GM20431 (cell line): ENCODE measurements at regions not wholly inside any gene's neighbourhood (a gene's known extent, or its start where the extent isn't known, plus 50 kb on each side); places are given as distances from the start of the nearest gene placed in this dataset.
"Not testable (repeated sequence)": the region's sequence is repeated elsewhere in the genome, so short reads cannot be mapped to it uniquely, and the experiment has no call there.

Source experiments
- in situ Hi-C: fragments of 300-500 bp; cut with MseI, MboI; formaldehyde crosslinking; loops from one replicate; pipeline ENCODE4 v1.15.0; 2020; ENCODE audit warnings: low sequenced_read_pairs; ENCODE audit not compliant: unreplicated experiment

DNA sequence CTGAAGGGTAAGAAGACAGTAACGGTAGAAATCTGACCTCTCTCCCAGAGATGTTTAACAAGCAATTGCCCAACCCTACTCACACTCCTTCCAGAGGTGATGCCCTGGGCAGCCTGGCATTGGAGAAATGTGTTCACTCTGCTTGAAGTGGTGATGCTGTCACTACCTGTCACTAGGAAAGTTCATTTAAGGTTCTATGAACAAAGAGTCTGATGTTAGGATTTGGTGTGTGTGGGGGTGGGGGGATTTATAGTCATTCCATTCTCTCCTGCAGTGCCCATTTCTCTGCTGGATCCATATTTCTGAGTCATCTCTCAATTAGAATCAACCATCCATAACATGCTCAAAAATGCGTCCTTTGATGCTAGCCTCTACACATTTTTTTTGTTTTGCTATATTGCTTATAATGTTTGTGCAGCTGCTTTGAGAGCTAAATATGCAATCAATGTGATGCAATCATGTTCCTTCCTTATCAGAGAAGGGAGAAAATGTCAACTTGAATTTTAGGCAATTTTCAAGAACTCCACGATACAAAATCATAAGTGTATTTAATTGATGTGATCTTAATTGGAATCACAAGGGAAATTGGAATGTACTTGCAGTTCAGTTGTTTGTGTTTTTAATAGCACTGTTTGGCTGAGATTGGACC is 173.9 kb downstream of the DUSP10 start:
- in situ Hi-C loops = no loop called here

DNA sequence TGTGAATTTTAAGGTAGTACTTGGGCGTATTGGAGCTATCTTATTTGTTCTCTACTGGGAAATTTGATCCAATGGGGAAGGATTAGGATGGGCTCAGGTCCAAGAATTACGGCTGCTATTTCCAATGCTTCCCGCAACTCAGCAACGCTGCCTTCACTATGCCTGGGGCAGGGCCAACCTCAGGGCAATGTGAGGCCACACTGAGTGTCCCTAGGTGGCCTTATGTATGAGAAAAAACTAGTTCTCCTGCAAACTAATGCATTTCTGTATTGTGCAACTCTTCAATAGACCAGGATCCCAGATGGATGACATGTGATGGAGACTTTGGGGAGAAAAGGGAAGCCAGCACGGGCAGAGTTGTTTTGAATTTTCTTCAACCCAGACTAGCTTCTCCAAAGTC is 168.1 kb downstream of the DUSP10 start:
- in situ Hi-C loops = no loop called here

DNA sequence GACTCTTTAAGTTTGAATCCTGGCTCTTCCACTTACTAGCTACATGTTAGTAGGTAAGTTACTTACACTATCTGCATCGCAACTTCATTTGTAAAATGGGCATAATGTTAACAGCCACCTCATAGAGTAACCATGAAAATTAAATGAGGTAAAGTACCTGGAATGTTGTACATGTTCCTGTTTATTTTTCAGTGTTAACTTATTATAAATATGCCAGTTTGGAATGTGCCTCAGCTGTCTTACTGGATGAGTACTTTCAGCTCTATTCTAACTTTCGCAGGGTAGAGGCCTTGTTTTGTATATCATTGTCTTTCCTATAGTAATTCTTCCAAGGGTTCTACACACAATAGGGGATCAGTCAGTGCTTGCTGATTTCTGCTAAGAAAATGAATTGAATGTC is 167.4 kb downstream of the DUSP10 start:
- in situ Hi-C loops = no loop called here

DNA sequence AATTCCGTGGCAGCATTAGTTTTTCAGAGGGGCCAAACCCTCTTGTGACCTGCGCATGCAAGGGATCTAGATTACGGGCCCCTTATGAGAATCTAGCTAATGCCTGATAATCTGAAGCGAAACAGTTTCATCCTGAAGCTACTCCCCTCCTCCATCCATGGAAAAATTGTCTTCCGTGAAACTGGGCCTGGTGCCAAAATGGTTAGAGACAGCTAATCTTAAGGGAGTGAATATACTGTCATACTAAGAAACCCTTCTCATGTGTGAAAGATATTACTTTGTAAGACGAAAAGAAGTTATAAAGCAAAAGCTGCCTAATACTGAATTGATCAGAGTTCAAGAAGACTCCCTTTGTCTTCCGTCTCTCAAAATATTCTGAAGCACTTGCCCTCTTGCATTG is 166.3 kb downstream of the DUSP10 start:
- in situ Hi-C loops = no loop called here

DNA sequence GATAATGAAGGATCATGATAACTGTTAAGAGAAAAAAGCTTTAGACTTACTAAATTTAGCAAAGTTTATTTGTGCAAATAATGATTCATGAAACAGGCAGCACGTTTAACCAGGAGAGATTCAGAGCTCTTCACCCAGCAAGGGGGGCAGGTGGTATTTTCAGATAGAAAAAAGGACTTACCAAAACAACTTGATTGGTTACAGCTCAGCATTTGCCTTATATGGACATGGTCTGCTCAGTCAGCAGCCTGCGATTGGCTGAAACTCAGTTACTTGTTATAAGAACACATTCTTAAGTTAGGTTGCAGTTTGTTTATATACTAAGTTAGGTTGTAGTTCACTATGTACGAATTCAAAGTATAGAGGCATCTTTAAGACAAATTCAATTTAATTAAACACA is 165.6 kb downstream of the DUSP10 start:
- in situ Hi-C loops = no loop called here

DNA sequence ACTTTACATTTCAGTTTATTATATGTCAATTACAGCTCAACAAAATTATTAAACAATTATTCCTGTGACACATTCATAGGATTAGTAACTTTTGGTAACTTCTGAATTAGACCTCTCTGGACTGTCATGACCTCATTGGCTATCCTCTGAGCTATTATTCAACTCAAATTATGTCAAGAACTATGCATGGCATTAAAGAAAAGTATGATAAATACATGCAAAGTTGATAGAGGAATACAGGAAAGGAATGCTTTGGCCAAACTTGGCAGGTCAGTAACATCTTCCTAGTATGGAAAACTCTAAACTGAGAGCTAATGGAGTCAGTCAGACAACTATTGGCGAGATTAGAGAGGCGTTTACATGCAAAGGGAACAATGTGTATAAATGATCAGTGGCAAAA is 158.4 kb downstream of the DUSP10 start:
- in situ Hi-C loops = no loop called here

DNA sequence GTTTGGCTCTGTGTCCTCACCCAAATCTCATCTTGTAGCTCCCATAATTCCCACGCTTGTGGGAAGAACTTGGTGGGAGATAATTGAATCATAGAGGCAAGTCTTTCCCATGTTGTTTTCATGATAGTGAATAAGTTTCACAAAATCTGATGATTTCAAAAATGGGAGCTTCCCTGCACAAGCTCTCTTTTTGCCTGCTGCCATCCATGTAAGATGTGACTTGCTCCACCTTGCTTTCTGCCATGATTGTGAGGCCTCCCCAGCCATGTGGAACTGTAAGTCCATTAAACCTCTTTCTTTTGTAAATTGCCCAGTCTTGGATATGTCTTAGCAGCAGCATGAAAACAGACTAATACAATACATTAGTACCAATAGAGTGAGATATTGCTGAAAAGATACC is 154.9 kb downstream of the DUSP10 start:
- in situ Hi-C loops = not testable (repeated sequence)

DNA sequence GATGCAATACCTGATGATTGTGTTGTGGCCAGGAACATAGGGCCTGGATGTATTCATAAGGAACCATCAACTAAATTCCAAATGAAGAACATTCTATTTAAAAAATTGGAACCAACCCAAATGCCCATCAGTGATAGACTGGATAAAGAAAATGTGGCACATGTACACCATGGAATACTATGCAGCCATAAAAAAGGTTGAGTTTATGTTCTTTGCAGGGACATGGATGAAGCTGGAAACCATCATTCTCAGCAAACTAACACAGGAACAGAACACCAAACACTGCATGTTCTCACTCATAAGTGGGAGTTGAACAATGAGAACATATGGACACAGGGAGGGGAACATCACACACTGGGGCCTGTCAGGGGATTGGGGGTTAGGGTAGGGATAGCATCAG is 150.6 kb downstream of the DUSP10 start:
- in situ Hi-C loops = not testable (repeated sequence)

DNA sequence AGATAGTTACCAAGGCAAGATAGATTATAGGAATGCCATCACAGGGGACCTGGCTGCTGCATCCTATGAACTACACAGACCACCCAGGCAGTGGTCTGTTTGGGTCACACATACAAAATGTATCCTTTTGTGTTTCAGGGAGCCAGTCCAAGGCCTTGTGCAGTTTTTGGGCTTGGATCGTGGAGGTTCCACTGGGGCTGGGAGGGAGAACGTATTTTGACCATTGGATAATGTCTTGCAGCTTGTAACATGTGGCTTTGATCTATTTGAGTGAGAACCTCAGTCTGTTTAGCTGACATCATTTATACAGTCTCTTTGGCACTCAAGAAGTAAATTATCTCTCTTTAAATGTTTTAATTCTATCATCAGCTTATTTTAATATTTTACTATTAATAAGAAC is 147.3 kb downstream of the DUSP10 start:
- in situ Hi-C loops = no loop called here

DNA sequence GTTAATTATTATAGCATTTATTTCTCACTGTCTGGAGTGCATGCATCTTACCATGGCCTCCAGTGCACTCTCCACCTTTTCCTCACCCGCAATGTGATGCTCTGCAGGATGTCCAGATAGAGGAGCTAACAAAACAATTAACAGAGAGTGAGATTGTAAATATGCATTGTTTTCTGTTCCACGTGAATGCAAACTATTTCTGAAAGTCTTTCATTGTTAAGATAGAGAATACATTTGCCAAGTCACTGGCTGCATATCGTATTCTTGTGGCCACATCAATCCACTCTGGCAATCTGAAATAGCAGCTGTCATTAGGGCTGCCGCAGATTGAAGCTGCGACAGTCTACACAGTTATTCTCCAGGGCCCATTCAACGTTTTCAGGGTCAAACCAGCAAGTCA is 143.8 kb downstream of the DUSP10 start:
- in situ Hi-C loops = no loop called here

DNA sequence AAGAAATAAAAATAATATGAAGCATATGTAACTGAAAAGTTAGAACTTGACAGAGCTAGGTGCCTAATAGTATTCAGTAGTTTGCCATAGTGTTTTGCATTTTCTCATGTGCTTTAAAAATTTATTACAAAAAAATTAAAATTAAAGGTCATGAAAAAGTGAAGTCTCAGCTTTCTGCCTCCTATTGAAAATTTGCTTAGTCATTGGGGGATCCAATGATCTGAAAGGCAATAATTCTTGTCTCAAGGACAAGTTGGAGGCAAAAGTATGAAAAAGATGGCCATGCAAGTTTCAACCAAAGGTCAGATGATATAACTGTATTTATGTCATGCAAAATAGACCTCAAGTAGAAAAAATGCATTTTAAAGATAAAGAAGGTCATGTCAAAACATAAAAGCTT is 140.7 kb downstream of the DUSP10 start:
- in situ Hi-C loops = no loop called here

DNA sequence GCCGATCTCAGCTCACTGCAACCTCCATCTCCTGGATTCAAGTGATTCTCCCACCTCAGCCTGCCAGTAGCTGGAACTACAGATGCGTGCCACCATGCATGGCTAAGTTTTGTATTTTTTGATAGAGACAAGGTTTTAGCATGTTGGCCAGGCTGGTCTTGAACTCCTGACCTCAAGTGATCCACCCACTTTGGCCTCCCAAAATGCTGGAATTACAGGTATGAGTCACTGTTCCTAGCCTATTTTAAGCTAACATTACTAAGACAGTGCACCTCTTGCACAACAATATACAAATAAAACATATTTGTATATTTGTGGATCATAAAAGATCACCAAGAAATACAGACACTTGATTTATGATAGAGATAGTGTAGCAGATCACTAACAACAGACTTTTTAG is 139.1 kb downstream of the DUSP10 start:
- in situ Hi-C loops = no loop called here

DNA sequence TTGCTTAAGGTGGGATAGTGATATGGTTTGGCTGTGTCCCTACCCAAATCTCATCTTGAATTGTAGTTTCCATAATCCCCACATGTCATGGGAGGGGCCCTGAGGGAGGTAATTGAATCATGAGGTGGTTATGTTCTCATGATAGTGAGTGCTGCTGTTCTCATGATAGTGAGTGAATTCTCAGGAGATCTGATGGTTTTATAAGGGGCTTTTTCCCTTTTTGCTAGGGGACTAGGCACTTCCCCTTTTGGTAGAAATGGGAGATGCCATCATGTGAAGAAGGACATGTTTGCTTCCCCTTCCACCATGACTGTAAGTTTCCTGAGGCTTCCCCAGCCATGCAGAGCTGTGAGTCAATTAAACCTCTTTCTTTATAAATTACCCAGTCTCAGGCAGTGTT is 137.5 kb downstream of the DUSP10 start:
- in situ Hi-C loops = not testable (repeated sequence)

DNA sequence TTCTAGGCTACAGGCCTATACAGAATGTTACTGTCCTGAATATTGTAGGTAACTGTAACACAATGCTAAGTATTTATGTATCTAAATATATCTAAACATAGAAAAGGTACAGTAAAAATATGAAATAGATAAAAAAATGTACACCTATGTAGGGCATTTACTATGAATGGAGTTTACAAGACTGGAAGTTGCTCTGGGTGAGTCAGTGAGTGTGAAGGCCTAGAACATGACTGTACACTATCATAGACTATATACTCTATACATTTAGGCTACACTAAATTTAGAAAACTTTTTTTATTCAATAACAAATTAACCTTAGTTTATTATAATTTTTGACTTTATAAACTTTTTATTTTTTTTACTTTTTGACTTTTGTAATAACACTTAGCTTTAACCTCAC is 136.9 kb downstream of the DUSP10 start:
- in situ Hi-C loops = no loop called here

DNA sequence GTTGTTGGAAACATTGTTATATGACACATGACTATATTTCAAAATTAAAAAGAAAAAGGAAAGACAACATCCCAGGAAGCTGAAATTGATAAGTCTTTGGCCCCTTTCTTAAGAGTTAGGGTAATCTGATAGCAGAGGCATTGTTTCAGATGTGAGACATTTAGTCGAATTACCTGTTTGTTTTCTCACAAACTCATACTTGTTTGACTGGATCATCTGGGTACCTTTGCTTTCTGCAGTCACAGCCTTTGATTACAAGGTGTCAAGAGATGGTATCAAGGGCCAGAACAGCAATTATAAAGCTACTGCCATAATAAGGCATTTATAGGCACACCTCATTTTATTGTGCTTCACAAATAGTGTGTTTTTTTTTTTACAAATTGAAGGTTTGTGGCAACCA is 136.3 kb downstream of the DUSP10 start:
- in situ Hi-C loops = no loop called here

DNA sequence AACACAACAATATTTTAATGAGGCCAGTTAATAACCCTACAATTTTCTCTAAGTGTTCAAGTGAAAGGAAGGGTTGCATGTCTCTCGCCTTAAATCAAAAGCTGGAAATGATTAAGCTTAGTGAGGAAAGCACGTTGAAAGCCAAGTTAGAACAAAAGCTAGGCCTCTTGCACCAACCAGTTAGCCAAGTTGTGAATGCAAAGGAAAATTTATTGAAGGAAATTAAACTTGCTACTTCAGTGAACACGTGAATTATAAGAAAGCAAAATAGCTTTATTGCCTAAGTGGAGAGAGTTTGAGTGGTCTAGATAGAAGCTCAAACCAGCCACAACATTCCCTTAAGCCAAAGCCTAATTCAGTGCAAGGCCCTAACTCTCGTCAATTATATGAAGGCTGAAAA is 135.6 kb downstream of the DUSP10 start:
- in situ Hi-C loops = no loop called here

DNA sequence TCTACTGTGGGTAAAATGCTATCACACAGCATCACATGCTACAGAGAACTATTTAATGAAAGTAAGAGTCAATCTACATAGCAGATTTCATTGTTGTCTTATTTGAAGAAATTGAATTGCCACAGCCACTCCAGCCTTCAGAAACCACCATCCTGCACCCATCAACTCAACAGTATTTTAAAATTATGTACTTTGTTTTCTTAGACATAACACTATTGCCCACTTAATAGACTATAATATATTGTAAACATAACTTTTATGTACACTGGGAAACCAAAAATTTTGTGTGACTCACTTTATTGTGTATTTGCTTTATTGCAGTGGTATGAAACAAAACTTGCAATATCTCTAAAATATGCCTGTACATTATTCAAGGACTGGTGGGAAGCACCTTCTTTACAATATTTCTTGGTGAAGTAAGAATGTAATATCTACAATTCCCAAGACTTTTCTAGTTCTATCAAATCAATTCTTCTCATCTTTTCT is 133.0 kb downstream of the DUSP10 start:
- in situ Hi-C loops = no loop called here

DNA sequence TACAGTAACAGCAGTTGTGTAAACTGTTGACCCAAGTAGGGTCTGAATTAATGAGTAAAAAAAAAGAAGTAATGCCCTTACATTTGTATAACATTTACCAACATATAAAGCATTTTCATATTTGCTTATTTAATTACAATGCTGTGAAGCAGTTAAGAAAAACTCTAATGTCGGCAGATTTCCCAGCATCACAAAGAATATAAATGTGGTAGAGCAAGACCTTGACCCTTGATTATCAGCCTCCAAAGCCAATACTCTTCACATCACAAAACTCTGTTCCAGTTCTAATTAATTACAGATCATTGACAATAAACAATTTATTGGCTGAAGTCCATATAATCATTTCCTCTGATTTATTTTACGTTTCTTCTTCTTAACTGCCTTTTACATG is 130.2 kb downstream of the DUSP10 start:
- in situ Hi-C loops = no loop called here

DNA sequence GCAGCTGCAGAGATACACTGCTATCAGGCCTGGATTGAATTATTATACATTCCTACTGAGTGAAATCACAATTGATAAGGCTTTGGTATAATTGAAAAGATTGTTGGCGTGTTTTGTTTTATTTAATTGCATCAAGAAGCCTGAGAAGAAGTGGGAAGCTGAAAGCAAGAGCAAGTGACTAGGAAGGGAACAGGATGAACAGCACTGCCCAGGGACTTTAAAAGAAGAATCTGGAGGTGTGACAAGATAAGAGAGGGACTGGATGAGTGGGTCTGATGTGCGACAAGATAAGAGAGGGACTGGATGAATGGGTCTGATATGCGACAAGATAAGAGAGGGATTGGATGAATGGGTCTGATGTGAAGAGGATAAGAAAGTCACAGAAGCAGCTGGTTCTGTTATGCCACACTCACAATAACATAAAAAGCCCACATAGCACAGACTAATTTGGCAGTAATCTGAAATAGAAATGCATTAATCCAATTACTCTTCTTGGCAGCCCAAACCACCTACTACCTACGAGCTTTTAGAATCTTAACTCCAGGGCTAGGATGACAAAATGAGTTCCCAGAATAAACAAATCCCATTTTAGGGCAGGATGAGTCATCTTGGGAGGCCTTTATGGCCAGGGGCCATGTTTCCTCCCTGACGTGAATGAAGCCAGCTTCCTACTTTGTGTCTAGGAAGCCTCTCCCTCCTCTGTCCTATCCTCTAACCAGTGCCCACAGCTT is 129.7 kb downstream of the DUSP10 start:
- in situ Hi-C loops = no loop called here

DNA sequence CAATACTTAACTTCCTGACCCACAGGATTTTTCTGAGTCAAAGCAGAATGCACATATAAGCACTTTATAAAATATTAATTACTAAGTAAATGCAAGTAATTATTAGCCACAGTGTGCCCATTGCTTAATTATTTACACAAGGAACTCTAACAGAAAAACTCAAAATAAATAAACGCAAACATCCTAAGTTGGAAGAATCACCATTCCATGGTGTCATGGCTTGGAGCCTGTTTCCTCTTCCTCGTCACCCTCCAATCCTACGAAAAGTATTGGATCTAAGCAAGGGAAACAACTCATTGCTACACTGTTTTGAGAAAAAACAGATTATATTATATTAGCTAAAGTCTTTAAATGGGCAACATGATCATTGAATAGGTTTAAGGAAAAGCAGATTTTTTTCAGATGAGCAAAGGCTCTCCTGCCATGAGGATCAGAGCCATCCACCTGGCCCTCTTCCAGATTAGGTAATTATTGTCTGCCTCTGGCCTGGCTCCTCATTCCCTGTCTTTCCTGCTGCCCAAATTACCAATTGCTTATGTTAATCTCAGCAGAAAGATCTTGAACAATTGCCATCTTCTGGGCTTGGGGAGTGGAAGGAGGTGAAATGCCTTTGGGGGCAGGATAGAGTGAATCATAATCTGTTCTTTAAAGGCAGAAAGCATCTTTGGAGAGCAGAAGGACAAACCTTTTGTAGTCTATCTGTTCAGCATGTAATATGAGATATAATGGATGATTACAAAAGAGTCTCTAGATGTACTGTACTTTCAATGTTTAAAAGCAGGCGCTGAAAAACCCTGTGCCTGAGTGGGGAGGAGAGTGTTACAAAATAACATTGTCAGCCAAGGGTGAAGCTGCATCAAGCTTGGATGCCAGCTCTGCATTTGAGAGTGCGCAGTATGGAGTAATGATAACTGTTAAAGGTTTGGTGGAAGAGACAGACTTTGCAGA is 121.2 kb downstream of the DUSP10 start:
- in situ Hi-C loops = no loop called here

DNA sequence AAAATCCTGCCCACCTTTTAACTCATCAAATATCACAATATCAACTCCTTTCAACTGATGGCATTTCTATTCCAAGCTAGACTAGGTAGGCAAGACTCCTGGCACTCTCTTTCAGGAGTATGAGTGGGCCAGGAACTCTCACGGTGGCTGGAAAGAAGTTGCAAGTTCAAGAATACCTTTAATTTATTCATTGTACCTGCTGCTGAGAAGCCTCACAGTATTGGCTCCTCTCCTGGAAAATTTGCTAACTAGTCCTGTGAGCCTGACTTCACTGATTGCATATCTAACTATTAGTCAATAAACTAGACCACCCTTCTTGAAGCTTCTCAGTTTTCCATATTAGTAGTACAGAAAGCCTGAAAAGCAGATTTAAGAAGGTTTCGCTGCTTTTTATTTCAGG is 120.2 kb downstream of the DUSP10 start:
- in situ Hi-C loops = no loop called here
